ENCODE measurements at regions not wholly inside any gene's neighbourhood (a gene's known extent, or its start where the extent isn't known, plus 50 kb on each side); places are given as distances from the start of the nearest gene placed in this dataset.
"Not testable (repeated sequence)": the region's sequence is repeated elsewhere in the genome, so short reads cannot be mapped to it uniquely, and the experiment has no call there.

DNA sequence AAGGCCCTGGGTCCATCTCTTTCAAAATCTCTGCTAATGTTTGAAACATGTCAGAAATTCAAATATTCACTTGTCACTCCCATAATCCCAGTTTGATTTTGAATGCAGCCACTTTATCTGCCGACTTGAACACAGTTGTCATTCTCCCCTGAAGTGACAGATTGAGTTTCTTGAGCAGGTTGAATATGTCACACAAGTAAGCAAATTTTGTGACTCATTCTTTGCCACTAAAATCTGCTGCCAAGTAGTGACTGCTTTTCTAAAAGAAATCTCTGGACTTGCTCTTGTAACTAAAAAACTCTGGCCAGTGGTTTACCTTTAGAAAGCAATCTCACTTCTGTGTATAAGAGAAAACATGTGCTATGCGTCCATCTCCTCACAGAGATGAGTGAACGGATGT is 357.1 kb downstream of the LMO7 start:
- no peak for DNase-seq

DNA sequence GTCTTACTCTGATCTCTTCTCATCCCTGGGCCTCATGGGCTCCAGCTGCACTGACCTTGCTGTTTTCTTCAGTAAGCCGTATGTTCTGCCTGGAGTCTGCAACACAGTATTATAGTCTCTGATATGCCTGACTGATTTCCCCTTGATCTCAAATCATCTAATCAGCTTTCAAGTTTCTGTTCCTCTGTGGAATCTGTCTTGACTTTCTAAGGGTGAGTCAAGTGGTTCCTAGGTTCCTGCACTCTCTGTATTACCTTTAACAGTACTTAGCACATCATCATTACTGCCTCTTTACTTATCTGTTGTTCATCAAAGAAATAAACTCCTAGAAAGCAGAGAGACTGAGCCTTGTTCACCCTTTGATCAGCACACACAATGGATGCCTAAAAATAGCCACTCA is 350.7 kb downstream of the LMO7 start:
- DNase-seq, result no peak

DNA sequence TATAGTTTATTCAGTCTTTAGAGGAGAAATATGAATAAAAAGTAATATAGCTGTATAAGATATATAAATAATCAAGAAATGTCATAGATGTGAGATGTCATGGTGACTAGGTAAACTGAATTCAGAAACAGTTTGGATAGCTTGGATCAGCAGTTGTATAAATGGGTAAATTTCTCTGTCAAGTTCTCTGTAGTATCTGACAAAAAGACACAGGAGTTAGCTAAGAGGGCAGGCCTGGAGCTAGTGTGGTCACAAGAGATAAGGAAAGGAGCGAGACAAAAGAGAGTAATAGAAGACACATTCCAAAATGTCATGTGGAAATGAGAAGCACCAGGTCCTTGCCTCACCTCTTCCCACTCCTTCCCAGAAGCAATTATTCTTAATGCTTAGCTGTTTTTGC is 349.0 kb downstream of the LMO7 start:
- DNase-seq, result no peak

DNA sequence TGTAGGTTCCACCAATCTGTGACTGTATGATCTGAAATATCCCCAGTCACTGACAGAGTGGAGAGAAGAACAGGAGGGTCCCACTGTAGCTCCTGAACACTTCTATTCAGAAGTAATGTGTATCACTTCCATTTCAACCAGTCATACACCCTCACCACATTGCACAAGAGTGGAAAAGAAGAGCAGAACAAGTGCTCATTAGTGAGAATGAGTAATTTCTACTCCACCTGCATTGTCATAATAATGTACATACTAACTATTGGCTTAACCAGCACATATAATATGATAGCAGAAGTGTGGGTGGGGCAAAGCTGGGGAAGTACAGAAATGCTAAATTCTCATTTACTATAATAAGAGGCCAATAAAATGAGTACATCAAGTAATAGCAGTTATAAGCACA is 342.7 kb downstream of the LMO7 start:
- DNase-seq, result no peak

DNA sequence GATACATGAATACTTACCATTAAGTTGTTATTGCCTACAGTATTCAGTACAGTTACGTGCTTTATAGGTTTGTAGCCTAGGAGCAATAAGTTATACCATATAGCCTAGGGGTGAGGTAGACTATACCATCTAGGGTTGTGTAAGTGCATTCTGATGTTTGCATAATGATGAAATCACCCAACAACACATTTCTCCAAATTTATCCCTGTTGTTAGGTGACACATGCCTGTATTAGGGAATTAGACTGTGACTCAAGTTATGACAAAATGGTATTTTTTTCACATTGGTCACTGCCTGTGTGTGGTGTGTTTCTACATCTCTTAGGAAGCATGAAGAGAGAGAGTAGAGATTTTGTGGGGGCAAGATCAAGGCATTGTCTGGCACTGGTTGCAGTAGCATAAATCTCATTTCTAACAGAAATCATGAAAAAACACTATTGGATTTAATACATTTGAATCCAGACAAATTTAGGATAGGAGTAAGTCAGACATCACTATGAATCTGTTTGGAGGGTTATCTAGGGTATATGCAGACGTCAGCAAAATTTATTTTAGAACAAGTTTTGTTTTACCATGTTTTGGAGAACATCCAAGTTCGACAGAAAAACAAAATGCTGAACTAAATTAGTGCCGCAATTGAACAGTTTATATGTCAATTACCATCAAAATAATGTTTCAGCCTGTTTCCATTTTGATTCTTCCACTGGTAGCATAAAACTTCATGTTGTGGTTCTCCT is 332.1 kb downstream of the LMO7 start:
- DNase-seq, result no peak

DNA sequence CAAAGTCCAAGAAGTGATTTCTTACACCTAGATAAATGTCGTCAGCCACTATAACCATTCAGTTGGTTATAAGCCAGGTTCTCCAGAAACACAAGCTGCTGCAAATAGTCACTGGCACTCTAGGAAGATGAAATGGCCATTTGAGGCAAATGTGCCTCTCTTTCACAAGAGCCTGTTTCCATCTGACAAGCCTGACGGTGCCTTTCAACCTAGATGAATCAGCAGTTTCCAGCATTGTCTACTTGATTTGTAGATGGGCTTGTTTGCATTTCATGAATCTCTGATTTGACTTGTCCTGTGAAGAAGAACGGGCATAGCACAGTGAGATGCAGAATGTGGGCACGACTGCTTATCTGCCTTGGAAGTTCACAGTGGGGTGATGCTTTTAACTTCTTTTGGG is 327.2 kb downstream of the LMO7 start:
- no peak for DNase-seq

DNA sequence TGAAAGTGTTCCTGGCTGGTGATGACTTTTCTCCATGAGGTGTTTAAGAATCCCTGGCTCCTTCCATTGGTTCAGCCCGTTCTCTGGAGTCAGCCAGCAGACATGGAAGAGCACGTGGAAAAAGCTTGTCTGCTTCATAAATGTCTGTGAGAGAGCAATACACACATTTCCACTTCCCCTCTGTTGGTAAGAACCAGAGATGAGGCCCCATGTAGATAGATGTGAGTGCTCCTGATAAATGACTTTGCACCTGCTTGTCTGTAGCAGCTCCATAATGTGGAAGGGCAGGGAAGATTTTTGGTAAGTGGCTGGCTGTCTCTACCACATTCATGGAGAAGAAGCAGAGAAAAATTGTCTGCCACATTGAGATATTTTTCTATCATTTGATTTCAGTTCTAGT is 325.8 kb downstream of the LMO7 start:
- no peak for DNase-seq

DNA sequence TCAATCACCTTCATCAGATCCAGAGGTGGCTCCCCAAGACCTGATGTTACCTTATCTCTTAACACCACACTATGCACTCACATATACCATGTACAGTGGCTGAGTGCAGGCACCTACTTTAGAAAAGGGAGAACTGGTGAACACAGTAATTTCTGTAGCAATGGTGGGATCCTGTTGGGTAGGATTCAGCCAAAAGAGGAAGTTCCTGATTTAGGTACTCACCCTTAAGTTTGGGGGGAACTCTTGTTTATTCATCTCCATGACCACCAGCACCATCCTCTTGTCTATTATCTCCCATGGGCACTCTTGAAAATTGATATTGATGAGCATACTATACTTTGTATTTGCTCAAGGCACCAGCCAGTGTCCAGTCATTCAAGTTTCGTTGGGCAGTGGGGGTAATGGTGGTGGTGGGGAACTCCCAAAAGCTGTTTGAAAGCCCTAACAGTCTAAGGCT is 324.4 kb downstream of the LMO7 start:
- DNase-seq, result no peak

DNA sequence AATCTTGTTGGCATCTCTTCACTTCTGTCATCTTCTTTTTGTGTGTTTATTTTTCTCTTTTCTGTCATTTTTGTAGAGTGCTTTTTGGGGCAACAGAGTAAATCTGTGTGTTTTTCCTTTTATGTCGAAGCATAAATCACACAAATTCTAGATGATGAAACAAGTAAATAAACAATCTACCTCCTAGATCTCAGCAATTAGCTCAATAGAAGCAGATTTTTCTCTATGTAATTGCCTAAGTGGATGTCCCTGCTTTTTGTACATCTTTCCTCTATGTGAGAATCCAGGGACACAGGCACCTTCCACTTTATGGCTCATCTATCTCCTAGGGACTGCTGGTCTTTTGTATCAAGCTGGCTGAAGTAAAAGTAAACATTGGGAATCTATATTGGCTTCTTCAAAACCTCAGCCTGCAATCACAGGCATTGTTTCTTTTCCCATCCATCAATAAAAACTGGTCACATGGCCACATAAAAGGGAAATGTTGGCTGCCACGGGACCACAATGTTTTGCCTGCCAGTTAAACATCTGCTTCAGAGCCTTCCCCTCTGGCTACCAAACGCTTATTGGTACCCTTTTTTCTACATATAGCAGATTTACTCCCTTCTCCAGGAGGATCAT is 323.8 kb downstream of the LMO7 start:
- no peak for DNase-seq

DNA sequence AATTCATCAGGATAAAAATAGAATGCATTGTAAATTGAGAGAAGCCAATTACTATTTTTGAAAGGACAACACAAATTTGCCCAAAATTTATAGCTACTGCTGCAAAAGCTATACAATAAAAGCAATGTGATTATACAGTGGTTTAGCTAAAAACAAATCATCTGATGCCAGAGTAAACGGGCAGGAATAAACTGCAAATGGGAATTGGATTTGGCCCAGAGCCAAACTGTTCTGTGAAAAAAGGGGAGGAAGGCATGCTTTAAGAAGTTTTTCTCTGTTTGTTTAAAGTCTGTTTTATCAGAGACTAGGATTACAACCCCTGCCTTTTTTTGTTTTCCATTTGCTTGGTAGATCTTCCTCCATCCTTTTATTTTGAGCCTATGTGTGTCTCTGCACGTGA is 317.5 kb downstream of the LMO7 start:
- DNase-seq, result not testable (repeated sequence)

DNA sequence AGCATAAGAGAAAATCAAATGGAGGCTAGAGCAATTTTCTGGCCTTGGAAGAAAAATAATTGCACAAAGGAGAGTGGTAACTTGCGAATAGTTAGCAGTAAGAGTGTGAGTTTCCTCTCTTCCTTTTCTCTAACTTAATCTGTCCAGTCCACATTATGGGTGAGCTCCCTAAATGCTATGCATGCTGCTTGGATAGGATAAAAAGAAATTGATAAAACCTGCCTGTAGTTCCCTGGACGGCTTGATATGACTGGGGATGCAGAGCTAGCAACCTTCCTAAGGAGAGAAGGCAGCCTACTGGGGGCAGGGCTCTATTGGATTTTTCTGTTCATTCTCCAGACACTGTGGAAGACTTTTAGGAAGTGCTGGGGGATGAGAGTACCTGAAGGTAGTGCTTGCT is 311.3 kb downstream of the LMO7 start:
- DNase-seq, result no peak

DNA sequence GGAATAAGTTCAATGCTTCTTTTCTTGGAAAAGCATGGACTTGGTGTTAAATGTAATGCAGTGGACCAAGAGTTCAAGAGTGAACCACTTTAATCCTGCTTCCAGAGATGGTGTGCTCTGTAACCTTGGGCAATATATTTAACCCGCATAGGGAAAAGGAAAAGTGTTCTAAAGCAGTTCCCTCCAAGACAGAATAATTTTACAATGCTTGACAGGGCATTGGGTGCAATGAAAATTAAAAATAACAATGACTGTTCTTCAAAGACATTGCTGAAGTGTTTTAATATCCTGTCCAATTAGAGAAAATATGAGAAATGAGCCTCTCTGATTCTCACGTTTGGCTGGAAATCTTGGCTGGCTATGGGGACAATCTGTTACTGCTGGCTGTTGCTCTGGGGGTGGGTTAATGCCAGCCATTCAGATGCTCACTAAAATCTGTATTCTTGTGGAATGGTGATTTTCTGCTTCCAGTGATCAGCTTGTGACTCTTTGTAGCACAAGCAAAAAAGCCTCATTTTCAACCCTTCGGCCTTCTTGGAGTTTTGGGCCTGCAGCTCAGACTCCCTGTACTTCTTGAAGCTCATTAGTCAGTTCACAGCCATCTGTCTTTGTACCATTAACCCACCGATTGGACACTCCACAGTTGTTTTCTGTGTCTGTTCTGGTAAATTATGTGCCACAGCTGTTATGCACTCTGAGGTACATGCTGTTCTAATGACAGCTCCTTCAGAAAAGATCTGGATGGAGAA is 310.6 kb downstream of the LMO7 start:
- peak; percentile 85 to 95 for DNase-seq

DNA sequence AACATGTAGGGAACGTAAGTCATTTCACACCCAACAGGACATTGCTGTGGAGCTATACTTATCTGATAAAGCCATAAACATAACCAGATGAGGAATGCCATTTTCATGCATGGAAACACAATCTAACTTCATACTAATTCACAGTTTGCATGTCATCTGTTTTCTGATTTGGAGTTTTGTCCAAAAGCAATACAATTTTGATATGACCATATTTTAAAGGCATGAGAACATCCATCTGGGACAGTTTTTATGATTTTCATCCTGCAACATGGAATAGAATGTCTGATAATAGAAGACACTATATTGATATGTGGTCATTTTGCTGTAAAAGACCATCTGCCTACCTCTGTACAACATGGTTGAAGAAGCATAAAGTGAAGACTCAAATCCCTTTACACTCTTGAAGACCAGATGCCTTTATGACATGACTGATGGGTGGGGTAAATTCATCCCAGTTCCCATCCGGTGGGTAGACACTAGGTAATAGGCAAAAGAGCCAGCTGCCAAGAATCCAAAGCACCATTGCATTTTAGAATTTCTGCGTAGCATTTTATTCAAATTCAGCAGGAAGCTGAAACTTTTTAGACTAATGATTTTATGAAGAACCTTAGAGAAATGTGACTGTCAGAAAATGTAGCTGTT is 309.8 kb downstream of the LMO7 start:
- DNase-seq, result peak; percentile 37 to 87

DNA sequence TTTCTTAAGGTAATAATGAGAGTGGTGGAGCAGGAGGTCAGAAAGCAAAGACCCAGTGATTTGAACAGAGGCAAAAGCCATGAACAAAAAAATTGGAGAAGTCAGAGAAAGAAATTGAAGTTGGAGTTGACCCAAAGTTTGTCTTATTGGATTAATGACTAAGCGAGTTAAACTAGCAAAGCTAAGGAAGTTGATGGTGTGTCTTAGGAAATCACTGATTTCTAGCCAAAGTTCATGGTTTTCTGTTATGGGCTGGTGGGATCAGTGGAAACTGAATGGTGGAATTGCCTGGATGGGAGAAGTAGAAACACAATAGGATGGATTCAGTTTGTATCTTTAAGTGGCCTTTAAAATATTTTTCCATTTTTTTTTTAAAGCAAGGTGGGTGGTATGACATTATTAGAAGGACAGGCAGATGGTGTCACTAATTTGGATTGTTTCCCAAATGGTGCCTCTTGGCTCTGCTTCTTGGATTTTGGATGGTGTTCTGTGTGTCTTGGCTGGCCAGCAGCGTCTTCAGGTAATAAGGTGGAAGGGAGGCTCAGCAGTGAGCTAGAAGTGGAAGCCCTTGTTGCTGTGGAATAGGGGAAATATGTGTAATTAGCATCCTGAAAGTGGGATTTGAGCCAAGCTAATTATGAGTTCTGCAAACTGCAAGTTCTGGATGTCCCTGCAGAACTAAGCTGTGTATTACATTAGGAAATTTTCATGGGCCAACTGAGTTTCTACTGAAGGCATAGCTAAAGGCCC is 302.9 kb downstream of the LMO7 start:
- peak in 1 of 2 experiments; percentile 17 for DNase-seq

DNA sequence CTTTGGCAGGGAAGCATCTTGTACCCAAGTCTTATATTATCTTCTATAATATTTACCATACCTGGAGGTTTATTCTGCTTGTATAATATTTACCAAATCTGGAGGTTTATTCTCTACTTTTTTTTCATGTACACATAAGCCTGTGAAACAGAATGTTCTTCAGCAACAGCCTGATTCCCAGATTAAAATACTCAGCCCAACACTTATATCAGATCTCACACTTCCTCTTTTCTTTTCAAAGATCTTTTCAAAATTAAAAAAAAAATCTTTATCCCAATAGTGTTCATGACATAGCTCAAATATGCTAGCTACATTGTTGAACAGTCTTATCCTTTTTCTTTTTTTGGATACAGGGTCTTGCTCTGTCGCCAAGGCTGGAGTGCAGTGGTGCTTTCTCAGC is 300.7 kb downstream of the LMO7 start:
- no peak for DNase-seq

DNA sequence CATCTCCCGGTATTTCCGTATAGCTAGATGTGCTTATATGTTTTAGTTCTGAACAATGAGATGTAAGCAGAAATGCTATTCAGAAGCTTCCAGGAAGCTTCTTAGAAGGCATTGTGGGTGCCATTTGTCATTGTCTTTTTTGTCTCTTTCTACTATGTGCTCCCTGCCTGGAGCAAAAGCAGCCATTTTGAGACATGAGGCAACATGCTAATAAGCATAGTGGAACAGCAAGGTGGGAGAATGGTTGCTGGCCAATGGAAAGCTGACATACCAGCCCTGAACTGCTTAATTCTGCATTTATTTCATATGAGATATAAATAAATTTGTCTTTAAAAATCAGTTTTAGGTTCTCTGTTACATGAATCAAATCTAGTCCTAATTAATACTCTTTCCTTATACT is 299.7 kb downstream of the LMO7 start:
- DNase-seq, result no peak

DNA sequence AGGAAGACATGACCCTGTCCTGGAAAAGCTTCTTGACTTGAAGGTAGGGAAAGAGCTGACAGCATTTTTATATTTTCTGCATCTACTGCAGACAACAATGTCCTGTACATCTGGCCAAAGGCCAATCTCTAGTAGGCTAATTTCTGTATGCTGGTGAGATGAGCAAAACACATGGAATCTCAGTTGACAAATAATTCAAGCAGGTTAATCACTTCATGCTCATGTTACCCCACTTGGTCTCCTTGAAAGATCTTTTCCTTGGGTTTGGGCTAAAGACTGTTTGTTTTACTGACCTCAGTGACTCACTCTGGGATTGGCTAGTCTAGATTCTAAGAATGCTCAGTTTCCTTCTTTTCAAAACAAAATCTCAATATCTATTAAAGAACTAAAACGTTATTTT is 298.8 kb downstream of the LMO7 start:
- DNase-seq, result no peak

DNA sequence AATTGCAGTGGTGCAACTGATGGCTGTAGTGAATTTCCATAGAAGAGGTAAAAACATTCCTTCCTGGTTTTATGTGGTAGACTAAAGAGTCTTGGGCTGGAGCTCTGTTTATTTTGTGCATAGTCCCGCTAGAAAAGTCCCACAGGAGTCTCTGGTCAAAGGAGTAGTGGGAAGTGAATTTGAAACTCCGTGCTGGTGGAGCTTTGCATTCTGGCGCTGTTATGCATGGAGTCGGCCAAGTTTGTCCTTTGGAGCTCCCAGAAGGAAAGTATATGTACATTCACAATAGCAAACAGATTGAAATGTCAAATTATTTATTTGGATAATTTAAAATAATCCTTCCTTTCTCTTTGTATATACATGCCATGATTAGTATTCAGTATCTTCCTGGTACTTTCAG is 296.5 kb downstream of the LMO7 start:
- DNase-seq, result no peak

DNA sequence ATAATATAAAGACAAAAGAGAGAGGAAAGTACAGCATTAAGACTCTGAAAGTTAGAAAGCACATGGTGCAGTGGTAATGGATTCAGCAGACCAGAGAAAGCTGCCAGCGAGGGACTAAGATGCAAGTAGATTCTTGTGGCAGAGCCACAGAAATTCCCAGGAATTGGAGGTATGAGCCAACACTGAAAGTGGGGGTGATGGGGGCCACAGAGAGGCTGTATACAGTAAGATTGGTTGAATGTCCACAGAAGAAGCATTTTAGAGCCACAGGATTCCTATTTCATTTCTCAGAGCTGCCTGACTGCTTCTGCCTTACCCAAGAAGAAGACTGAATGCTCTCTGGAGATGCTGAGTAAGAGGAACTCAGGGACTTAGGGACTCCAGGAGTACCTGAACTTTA is 295.0 kb downstream of the LMO7 start:
- no peak for DNase-seq

DNA sequence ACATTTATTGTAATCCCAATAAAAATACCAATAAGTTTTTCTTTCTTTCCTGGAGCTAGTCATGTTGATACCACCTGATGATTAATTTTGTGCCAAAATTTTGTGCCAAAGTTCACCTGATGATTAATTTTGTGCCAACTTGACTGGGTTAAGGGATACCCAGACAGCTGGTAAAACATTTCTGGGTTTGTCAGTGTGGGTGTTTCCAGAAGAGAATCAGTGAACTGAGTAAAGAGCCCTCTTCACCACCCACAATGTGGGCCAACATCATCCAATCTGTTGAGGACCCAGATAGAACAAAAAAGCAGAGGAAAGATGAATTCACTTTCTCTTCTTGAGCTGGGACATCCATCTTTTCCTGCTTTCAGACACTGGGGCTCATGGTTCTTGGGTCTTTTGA is 292.9 kb downstream of the LMO7 start:
- no peak for DNase-seq

DNA sequence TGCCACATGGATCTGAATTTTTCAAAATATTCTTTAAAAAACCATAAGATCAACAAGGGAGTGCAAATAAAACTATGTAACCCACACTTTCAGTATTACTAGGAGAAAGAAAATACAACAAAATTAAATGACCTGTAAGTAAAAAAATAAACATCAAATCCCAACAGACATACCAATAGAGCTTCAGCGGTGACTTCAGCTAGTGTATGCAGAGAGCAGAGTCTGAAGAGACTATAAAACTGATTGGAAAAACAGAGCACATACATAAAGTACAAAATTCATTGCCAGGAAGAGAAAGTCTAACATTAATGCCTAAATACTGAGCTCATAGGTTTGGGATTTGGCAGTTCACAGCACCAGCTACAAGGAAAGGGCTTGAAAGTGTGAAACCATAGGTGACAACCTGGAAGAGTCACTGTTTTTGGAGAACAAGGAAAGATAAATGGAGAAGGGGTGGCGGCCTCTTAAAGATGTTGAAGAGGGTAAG is 291.1 kb downstream of the LMO7 start:
- DNase-seq, result no peak

DNA sequence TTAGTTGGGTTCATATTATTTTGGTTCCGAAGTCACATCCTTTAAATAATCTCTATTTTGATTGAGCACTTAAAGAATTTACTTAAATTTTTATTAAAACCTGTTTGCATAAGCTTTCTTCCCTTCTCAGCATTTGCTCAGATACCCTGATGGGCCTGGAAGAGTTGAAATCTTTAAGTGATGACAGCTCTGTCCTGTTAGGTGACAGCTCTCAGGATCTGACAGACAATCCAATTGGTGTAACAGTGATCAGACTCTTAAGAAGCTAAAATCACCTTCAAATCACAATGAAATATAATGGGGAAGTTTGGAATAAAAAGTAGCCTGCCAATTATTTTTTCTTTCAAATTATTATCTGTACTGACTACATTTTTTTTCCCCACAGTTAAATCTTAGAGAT is 284.4 kb downstream of the LMO7 start:
- no peak for DNase-seq

Measured in NCI-H524 (cell line).